Gastroesophageal sphincter (tissue), 4 donors: ENCODE measurements at regions not wholly inside any gene's neighbourhood (a gene's known extent, or its start where the extent isn't known, plus 50 kb on each side); places are given as distances from the start of the nearest gene placed in this dataset.

Source experiments
- ATAC-seq: fragments of 150-250 bp; one replicate; pipeline ENCODE4 v1.9.1; 2016; ENCODE audit warnings: mild to moderate bottlenecking, moderate library complexity
- H3K27ac ChIP-seq, 4 donors: fragments of 200-600 bp; sonication (generic) in 3 of 4; 1 replicate in 3 of 4; 2 replicates in 1 of 4; pipeline ENCODE4 v1.5.1; 2016 to 2019
- H3K27me3 ChIP-seq: fragments of 200-600 bp; sonication (generic); one replicate; pipeline ENCODE4 v1.5.1; 2019
- H3K36me3 ChIP-seq, 2 donors: fragments of 200-600 bp; sonication (generic); one replicate each; pipeline ENCODE4 v1.5.1; 2019; ENCODE audit warnings: control low read depth in 1 of 2
- H3K4me1 ChIP-seq, 3 donors: fragments of 200-600 bp; sonication (generic); 1 replicate in 2 of 3; 2 replicates in 1 of 3; pipeline ENCODE4 v1.5.1; 2016 to 2019; ENCODE audit warnings: control low read depth in 2 of 3
- H3K4me3 ChIP-seq, 2 donors: fragments of 200-600 bp; sonication (generic); one replicate each; pipeline ENCODE4 v1.5.1; 2019; ENCODE audit warnings: mild to moderate bottlenecking in 1 of 2, moderate library complexity in 1 of 2
- H3K9me3 ChIP-seq, 3 donors: fragments of 200-600 bp; sonication (generic); one replicate each; pipeline ENCODE4 v1.5.1; 2017 to 2019; ENCODE audit warnings: control low read depth in 2 of 3
- EP300 ChIP-seq: sonication (generic); formaldehyde crosslinking; IDR thresholded peaks from one replicate; pipeline ENCODE4 v1.6.1; 2017; ENCODE audit warnings: antibody characterized with exemption, mild to moderate bottlenecking
- POLR2A ChIP-seq, 2 donors: fragments of 450-650 bp; IDR thresholded peaks; one replicate each; pipeline ENCODE4 v1.6.1; 2017; ENCODE audit warnings: antibody characterized with exemption in 2 of 2, mild to moderate bottlenecking in 2 of 2, moderate library complexity in 1 of 2
- POLR2AphosphoS5 ChIP-seq: sonication (generic); formaldehyde crosslinking; IDR thresholded peaks from one replicate; pipeline ENCODE4 v1.6.1; 2017; ENCODE audit warnings: antibody characterized with exemption
- WGBS, 2 donors: methylation state at CpG; one replicate each; pipeline ENCODE4 v1.1.5; 2018; ENCODE audit warnings: low coverage in 1 of 2; 5-methylcytosine and 5-hydroxymethylcytosine counted together
- TF ChIP-seq, protein P1 (sequence below), 4 experiments: fragments of 200-600 bp in 2 of 4; fragments of 450-650 bp in 2 of 4; sonication (generic) in 1 of 4; IDR thresholded peaks; one replicate each; pipeline ENCODE4 v1.5.1; 2017 to 2019; ENCODE audit warnings: antibody characterized with exemption in 4 of 4, mild to moderate bottlenecking in 2 of 4, moderate library complexity in 2 of 4

GRCh38 chr20:4366076-4366475, 117.0 kb upstream of the ADRA1D start:
- TF ChIP-seq, protein P1, sequence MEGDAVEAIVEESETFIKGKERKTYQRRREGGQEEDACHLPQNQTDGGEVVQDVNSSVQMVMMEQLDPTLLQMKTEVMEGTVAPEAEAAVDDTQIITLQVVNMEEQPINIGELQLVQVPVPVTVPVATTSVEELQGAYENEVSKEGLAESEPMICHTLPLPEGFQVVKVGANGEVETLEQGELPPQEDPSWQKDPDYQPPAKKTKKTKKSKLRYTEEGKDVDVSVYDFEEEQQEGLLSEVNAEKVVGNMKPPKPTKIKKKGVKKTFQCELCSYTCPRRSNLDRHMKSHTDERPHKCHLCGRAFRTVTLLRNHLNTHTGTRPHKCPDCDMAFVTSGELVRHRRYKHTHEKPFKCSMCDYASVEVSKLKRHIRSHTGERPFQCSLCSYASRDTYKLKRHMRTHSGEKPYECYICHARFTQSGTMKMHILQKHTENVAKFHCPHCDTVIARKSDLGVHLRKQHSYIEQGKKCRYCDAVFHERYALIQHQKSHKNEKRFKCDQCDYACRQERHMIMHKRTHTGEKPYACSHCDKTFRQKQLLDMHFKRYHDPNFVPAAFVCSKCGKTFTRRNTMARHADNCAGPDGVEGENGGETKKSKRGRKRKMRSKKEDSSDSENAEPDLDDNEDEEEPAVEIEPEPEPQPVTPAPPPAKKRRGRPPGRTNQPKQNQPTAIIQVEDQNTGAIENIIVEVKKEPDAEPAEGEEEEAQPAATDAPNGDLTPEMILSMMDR (IDR thresholded peaks at IDR 0.05), result no peak
- TF ChIP-seq POLR2AphosphoS5 (no peak), EP300 (no peak), POLR2A (IDR thresholded peaks at IDR 0.05) (no peak)
- Histone ChIP-seq H3K27me3 (no peaks in the 10 kb centered on the region), H3K4me3 (no peak overlapping the region), H3K4me1 (no peaks in the 10 kb centered on the region), H3K36me3 (no peaks in the 10 kb centered on the region), H3K27ac (no peak overlapping the region), H3K9me3 (no peaks in the 10 kb centered on the region)
- ATAC-seq, result no peak
- WGBS, 2 donors, result 100% methylated on average over 1 of the region's 1 CpG; no CpG with 5 or more reads in 1 of the 2 donors

- Histone ChIP-seq H3K27me3 (no peaks in the 10 kb centered on the region), H3K36me3 (no peaks in the 10 kb centered on the region), H3K4me1 (no peaks in the 10 kb centered on the region), H3K27ac (no peak overlapping the region), H3K4me3 (no peak overlapping the region), H3K9me3 (peaks cover 0 to 2% (median 0%) of the 10 kb centered on the region in 3 donors)
- WGBS, 2 donors, result 39% methylated on average over 6 of the region's 6 CpGs; no CpG with 5 or more reads in 1 of the 2 donors
- ATAC-seq, result no peak
- TF ChIP-seq EP300 (no peak), POLR2AphosphoS5 (no peak), POLR2A (IDR thresholded peaks at IDR 0.05) (no peak)
- TF ChIP-seq, protein P1 (IDR thresholded peaks at IDR 0.05), result no peak
Measured at GRCh38 chr20:4358552-4358951, 109.5 kb upstream of the ADRA1D start.

- no peak overlapping the region for H3K4me3 ChIP-seq
- no peak overlapping the region for H3K27ac ChIP-seq
- WGBS, 2 donors, result 80 to 100% methylated on average over 1 of the region's 1 CpG
- peaks cover 0 to 22% (median 0%) of the 10 kb centered on the region in 3 donors for H3K9me3 ChIP-seq
- no peak for ATAC-seq
- H3K4me1 ChIP-seq, result no peaks in the 10 kb centered on the region
- H3K36me3 ChIP-seq, result no peaks in the 10 kb centered on the region
- no peak for TF ChIP-seq POLR2A (IDR thresholded peaks at IDR 0.05)
- no peak for TF ChIP-seq EP300
- TF ChIP-seq POLR2AphosphoS5, result no peak
- TF ChIP-seq, protein P1 (IDR thresholded peaks at IDR 0.05), result no peak
- H3K27me3 ChIP-seq, result no peaks in the 10 kb centered on the region
Measured at GRCh38 chr20:4352348-4352747, 103.3 kb upstream of the ADRA1D start.

DNA sequence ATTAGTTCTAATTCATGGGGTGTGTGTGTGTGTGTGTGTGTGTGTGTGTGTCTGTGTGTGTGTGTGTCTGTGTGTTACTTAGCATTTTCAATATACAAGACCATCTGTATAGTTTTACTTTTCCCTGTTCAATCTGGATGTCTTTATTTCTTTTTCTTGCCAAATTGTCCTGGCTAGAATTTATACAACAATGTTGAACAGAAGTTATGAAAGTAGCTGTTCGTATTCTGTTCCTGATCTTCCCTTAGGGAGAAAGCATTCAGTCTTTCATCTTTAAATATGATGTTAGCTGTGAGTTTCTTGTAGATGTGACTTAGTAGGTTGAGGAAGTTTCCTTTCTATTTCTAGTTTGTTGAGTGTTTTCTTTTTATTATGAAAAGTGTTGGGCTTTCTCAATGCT, 101.0 kb upstream of the ADRA1D start:
- WGBS, 2 donors, result 0 to 63% methylated on average over 1 of the region's 1 CpG
- no peak overlapping the region for H3K27ac ChIP-seq
- ATAC-seq, result no peak
- H3K4me3 ChIP-seq, result no peak overlapping the region
- TF ChIP-seq EP300 (no peak), POLR2A (IDR thresholded peaks at IDR 0.05) (no peak), POLR2AphosphoS5 (no peak)
- TF ChIP-seq, protein P1 (IDR thresholded peaks at IDR 0.05), result no peak
- no peaks in the 10 kb centered on the region for H3K4me1 ChIP-seq
- no peaks in the 10 kb centered on the region for H3K36me3 ChIP-seq
- H3K9me3 ChIP-seq, result peaks cover 0 to 22% (median 0%) of the 10 kb centered on the region in 3 donors
- no peaks in the 10 kb centered on the region for H3K27me3 ChIP-seq

DNA sequence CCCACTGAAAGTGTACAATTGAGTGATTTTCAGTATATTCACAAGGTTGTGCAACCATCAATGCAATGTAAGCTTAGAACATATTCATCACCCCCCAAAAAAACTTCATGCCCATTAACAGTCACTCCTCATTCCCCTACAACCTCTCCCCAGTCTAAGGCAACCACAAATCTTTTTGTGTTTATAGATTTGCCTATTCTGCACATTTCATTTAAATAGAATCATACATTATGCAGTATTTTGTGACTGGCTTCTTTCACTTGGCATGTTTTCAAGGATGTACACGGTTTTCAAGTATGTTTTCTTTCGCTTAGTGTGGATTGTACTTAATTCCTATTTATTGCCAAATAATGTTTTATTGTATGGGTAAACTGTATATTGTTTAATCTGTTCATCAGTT, 95.6 kb upstream of the ADRA1D start:
- Histone ChIP-seq H3K27ac (no peak overlapping the region), H3K9me3 (no peaks in the 10 kb centered on the region), H3K36me3 (no peaks in the 10 kb centered on the region), H3K27me3 (no peaks in the 10 kb centered on the region), H3K4me3 (no peak overlapping the region), H3K4me1 (peaks cover 0 to 8% (median 0%) of the 10 kb centered on the region in 3 donors)
- no peak for TF ChIP-seq POLR2A (IDR thresholded peaks at IDR 0.05)
- TF ChIP-seq, protein P1 (IDR thresholded peaks at IDR 0.05), result no peak
- 75% methylated on average over 2 of the region's 2 CpGs for WGBS, 2 donors
- no peak for ATAC-seq
